H9 (cell line): ENCODE measurements at regions not wholly inside any gene's neighbourhood (a gene's known extent, or its start where the extent isn't known, plus 50 kb on each side); places are given as distances from the start of the nearest gene placed in this dataset.

Source experiments
- DNase-seq: peaks from one replicate; pipeline ENCODE4 v3.0.0-alpha.2; 2017
- H2AFZ ChIP-seq: one replicate; pipeline ENCODE4 v1.6.1; 2013; ENCODE audit warnings: mild to moderate bottlenecking, low read length, control low read depth, moderate library complexity
- H2AK5ac ChIP-seq: 2 replicates; pipeline ENCODE4 v1.6.1; 2013; ENCODE audit warnings: low read length, control low read depth, mixed read lengths; ENCODE audit not compliant: insufficient read length
- H2BK120ac ChIP-seq: one replicate; pipeline ENCODE4 v1.6.1; 2013; ENCODE audit warnings: low read depth, mild to moderate bottlenecking, low read length, control low read depth, inconsistent platforms; ENCODE audit not compliant: poor library complexity, severe bottlenecking
- H2BK12ac ChIP-seq: 2 replicates; pipeline ENCODE4 v1.6.1; 2013; ENCODE audit warnings: low read length, control low read depth, mixed read lengths, low read depth; ENCODE audit not compliant: insufficient read length
- H2BK15ac ChIP-seq: 2 replicates; pipeline ENCODE4 v1.6.1; 2013; ENCODE audit warnings: low read depth, low read length, control low read depth
- H2BK20ac ChIP-seq: one replicate; pipeline ENCODE4 v1.6.1; 2013; ENCODE audit warnings: low read depth, mild to moderate bottlenecking, low read length, control low read depth, inconsistent platforms; ENCODE audit not compliant: poor library complexity, severe bottlenecking
- H2BK5ac ChIP-seq: 2 replicates; pipeline ENCODE4 v1.6.1; 2013; ENCODE audit warnings: low read length, control low read depth, mixed read lengths; ENCODE audit not compliant: insufficient read length
- H3K14ac ChIP-seq: 2 replicates; pipeline ENCODE4 v1.6.1; 2013; ENCODE audit warnings: low read length, control low read depth; ENCODE audit not compliant: insufficient read depth
- H3K18ac ChIP-seq: 2 replicates; pipeline ENCODE4 v1.6.1; 2013; ENCODE audit warnings: low read depth, mild to moderate bottlenecking, mixed read lengths, low read length, control low read depth; ENCODE audit not compliant: insufficient read length
- H3K23ac ChIP-seq: 2 replicates; pipeline ENCODE4 v1.6.1; 2013; ENCODE audit warnings: low read length, control low read depth, mixed read lengths, low read depth; ENCODE audit not compliant: insufficient read length
- H3K23me2 ChIP-seq: 2 replicates; pipeline ENCODE4 v1.6.1; 2013; ENCODE audit warnings: low read depth, mild to moderate bottlenecking, mixed read lengths, low read length, control low read depth; ENCODE audit not compliant: insufficient read length, poor library complexity, severe bottlenecking
- H3K27ac ChIP-seq: 2 replicates; pipeline ENCODE4 v1.5.1; 2013; ENCODE audit warnings: low read length, control low read depth, mixed read lengths, low read depth; ENCODE audit not compliant: insufficient read length
- H3K27me3 ChIP-seq: 2 replicates; pipeline ENCODE4 v1.6.1; 2013; ENCODE audit warnings: low read length, control low read depth, inconsistent platforms; ENCODE audit not compliant: insufficient read depth
- H3K4ac ChIP-seq: 2 replicates; pipeline ENCODE4 v1.6.1; 2013; ENCODE audit warnings: low read depth, mild to moderate bottlenecking, control low read depth, inconsistent platforms, low read length, moderate library complexity
- H3K4me1 ChIP-seq: 2 replicates; pipeline ENCODE4 v1.6.1; 2013; ENCODE audit warnings: low read length, control low read depth, inconsistent platforms; ENCODE audit not compliant: insufficient read depth
- H3K4me2 ChIP-seq: 2 replicates; pipeline ENCODE4 v1.6.1; 2013; ENCODE audit warnings: low read length, control low read depth, mixed read lengths; ENCODE audit not compliant: insufficient read length, insufficient read depth
- H3K56ac ChIP-seq: 2 replicates; pipeline ENCODE4 v1.6.1; 2013; ENCODE audit warnings: low read depth, mild to moderate bottlenecking, mixed read lengths, low read length, control low read depth; ENCODE audit not compliant: insufficient read length
- H3K79me1 ChIP-seq: 2 replicates; pipeline ENCODE4 v1.6.1; 2013; ENCODE audit warnings: low read depth, mild to moderate bottlenecking, moderate library complexity, low read length, control low read depth, inconsistent platforms; ENCODE audit not compliant: insufficient read depth, poor library complexity, severe bottlenecking
- H3K79me2 ChIP-seq: 2 replicates; pipeline ENCODE4 v1.6.1; 2013; ENCODE audit warnings: low read length, control low read depth, inconsistent platforms; ENCODE audit not compliant: insufficient read depth
- H3K9ac ChIP-seq: 2 replicates; pipeline ENCODE4 v1.6.1; 2013; ENCODE audit warnings: low read length, control low read depth, mixed read lengths; ENCODE audit not compliant: insufficient read length; ENCODE audit errors: extremely low read depth
- H3K9me3 ChIP-seq: one replicate; pipeline ENCODE4 v1.6.1; 2013; ENCODE audit warnings: low read depth, low read length, inconsistent platforms; ENCODE audit not compliant: control insufficient read depth
- H3T11ph ChIP-seq: one replicate; pipeline ENCODE4 v1.6.1; 2013; ENCODE audit warnings: mild to moderate bottlenecking, low read length, control low read depth, inconsistent platforms
- H4K20me1 ChIP-seq: one replicate; pipeline ENCODE4 v1.6.1; 2013; ENCODE audit not compliant: control insufficient read depth, insufficient read length, insufficient read depth
- H4K5ac ChIP-seq: 2 replicates; pipeline ENCODE4 v1.6.1; 2013; ENCODE audit warnings: low read depth, mild to moderate bottlenecking, mixed read lengths, low read length, control low read depth; ENCODE audit not compliant: insufficient read length
- H4K8ac ChIP-seq: replicated peaks from 2 replicates; pipeline ENCODE4 v1.6.1; 2013; ENCODE audit warnings: low read length, control low read depth, mixed read lengths, low read depth; ENCODE audit not compliant: insufficient read length
- H4K91ac ChIP-seq: 2 replicates; pipeline ENCODE4 v1.6.1; 2013; ENCODE audit warnings: low read depth, mild to moderate bottlenecking, moderate library complexity, mixed read lengths, low read length, control low read depth; ENCODE audit not compliant: insufficient read length
- H3K27ac Mint-ChIP-seq, 3 experiments: 2 replicates in 2 of 3; 3 replicates in 1 of 3; pipeline ENCODE4 v1.8.0; 2020 to 2021; ENCODE audit warnings: mixed read lengths in 3 of 3, mild to moderate bottlenecking in 1 of 3, moderate library complexity in 1 of 3
- H3K27me3 Mint-ChIP-seq: 2 replicates; pipeline ENCODE4 v1.8.0; 2021; ENCODE audit warnings: low read depth, mild to moderate bottlenecking, moderate library complexity, mixed read lengths
- H3K36me3 Mint-ChIP-seq, 3 experiments: 2 replicates in 2 of 3; 3 replicates in 1 of 3; pipeline ENCODE4 v1.8.0; 2020 to 2021; ENCODE audit warnings: low read depth in 3 of 3, mixed read lengths in 3 of 3; ENCODE audit not compliant: insufficient read depth in 1 of 3
- H3K4me1 Mint-ChIP-seq, 2 experiments: 2 replicates each; pipeline ENCODE4 v1.8.0; 2020; ENCODE audit warnings: mixed read lengths in 2 of 2
- H3K4me3 Mint-ChIP-seq, 2 experiments: 2 replicates in 1 of 2; 3 replicates in 1 of 2; pipeline ENCODE4 v1.8.0; 2020 to 2021; ENCODE audit warnings: mild to moderate bottlenecking in 2 of 2, mixed read lengths in 2 of 2, moderate library complexity in 1 of 2
- H3K9me3 Mint-ChIP-seq, 2 experiments: 2 replicates in 1 of 2; 3 replicates in 1 of 2; pipeline ENCODE4 v1.8.0; 2020; ENCODE audit warnings: mild to moderate bottlenecking in 2 of 2, mixed read lengths in 2 of 2, moderate library complexity in 1 of 2
- CTCF ChIP-seq: fragments of 200-600 bp; sonication (generic); conservative IDR thresholded peaks from 3 replicates; pipeline ENCODE4 v1.8.0; 2021; ENCODE audit warnings: antibody characterized with exemption, mild to moderate bottlenecking
- WGBS: extraction: QIAGEN DNeasy Blood & Tissue Kit; methylation state at CpG from one replicate; pipeline ENCODE4 v1.1.7; 2013; ENCODE audit warnings: missing lambda C conversion rate, low lambda C conversion rate, mixed read lengths; ENCODE audit not compliant: insufficient read length; ENCODE audit errors: extremely low coverage; 5-methylcytosine and 5-hydroxymethylcytosine counted together

GRCh38 chr6:147149826-147150225 lies 54.4 kb upstream of the STXBP5 start:
- H3K27ac Mint-ChIP-seq, result no peak overlapping the region
- H3K27me3 Mint-ChIP-seq, result no peaks in the 10 kb centered on the region; the same call in 1 of the 2 replicates
- no peaks in the 10 kb centered on the region for H3K9me3 Mint-ChIP-seq
- Histone ChIP-seq H2BK20ac (no peak overlapping the region), H3K27me3 (no peaks in the 10 kb centered on the region), H3K14ac (no peak overlapping the region), H3K79me2 (no peaks in the 10 kb centered on the region), H2BK12ac (no peak overlapping the region), H2AFZ (no peak overlapping the region), H4K20me1 (no peaks in the 10 kb centered on the region), H4K91ac (no peak overlapping the region), H3K23me2 (no peaks in the 10 kb centered on the region), H3K23ac (no peak overlapping the region), H2BK15ac (no peak overlapping the region), H3K9ac (no peak overlapping the region), H2AK5ac (no peak overlapping the region), H3K79me1 (no peaks in the 10 kb centered on the region), H3K4me2 (no peak overlapping the region), H3K18ac (no peak overlapping the region), H4K8ac (no peak overlapping the region), H3K4ac (no peak overlapping the region), H3T11ph (no peak overlapping the region), H3K27ac (no peak overlapping the region), H2BK5ac (no peak overlapping the region), H3K56ac (no peak overlapping the region), H3K4me1 (no peaks in the 10 kb centered on the region), H3K9me3 (no peaks in the 10 kb centered on the region), H4K5ac (no peak overlapping the region), H2BK120ac (no peak overlapping the region)
- no peak overlapping the region for H3K4me3 Mint-ChIP-seq
- H3K4me1 Mint-ChIP-seq, result no peaks in the 10 kb centered on the region
- H3K36me3 Mint-ChIP-seq, result no peaks in the 10 kb centered on the region
- WGBS, result no CpG with 5 or more reads among the region's 2 CpGs
- DNase-seq, result no peak
- no peak for TF ChIP-seq CTCF
